Thyroid gland (tissue), 4 donors: ENCODE measurements at regions not wholly inside any gene's neighbourhood (a gene's known extent, or its start where the extent isn't known, plus 50 kb on each side); places are given as distances from the start of the nearest gene placed in this dataset.

Experiments used
- CTCF ChIP-seq, 6 experiments: fragments of 200-600 bp in 3 of 6; fragments of 450-650 bp in 3 of 6; sonication (generic) in 3 of 6; IDR thresholded peaks; one replicate each; pipeline ENCODE4 v1.5.1; 2016 to 2019; ENCODE audit warnings: antibody characterized with exemption in 6 of 6, mild to moderate bottlenecking in 2 of 6, inconsistent platforms in 1 of 6, moderate library complexity in 1 of 6
- POLR2A ChIP-seq, 2 donors: fragments of 450-650 bp; IDR thresholded peaks; one replicate each; pipeline ENCODE4 v1.6.1; 2017; ENCODE audit warnings: antibody characterized with exemption in 2 of 2, mild to moderate bottlenecking in 2 of 2, moderate library complexity in 1 of 2

GRCh38 chr16:79996321-79996720 lies 395.8 kb upstream of the MAF start:
- TF ChIP-seq CTCF (IDR thresholded peaks at IDR 0.05) (no peak), POLR2A (IDR thresholded peaks at IDR 0.05) (no peak)
